Prostate gland (tissue), 2 donors: ENCODE measurements at regions not wholly inside any gene's neighbourhood (a gene's known extent, or its start where the extent isn't known, plus 50 kb on each side); places are given as distances from the start of the nearest gene placed in this dataset.

ENCODE experiments used
- DNase-seq: peaks from one replicate; pipeline ENCODE4 v3.0.0-alpha.2; 2019; ENCODE audit warnings: low spot score
- H3K27ac ChIP-seq, 2 donors: fragments of 200-600 bp; sonication (generic); 2 replicates each; pipeline ENCODE4 v1.5.1; 2017 to 2019
- H3K27me3 ChIP-seq: fragments of 200-600 bp; sonication (generic); replicated peaks from 2 replicates; pipeline ENCODE4 v1.5.1; 2019; ENCODE audit not compliant: insufficient read depth
- H3K36me3 ChIP-seq, 2 donors: fragments of 200-600 bp; sonication (generic); 1 replicate in 1 of 2; 2 replicates in 1 of 2; pipeline versions ENCODE4 v1.5.1 to v1.8.1; 2017 to 2019
- H3K4me1 ChIP-seq: fragments of 200-600 bp; sonication (generic); replicated peaks from 2 replicates; pipeline ENCODE4 v1.5.1; 2019
- H3K4me3 ChIP-seq, 2 donors: fragments of 200-600 bp; sonication (generic); 2 replicates each; pipeline ENCODE4 v1.5.1; 2017 to 2019
- H3K9me3 ChIP-seq: fragments of 200-600 bp; sonication (generic); 2 replicates; pipeline ENCODE4 v1.5.1; 2017
- POLR2A ChIP-seq: fragments of 450-650 bp; IDR thresholded peaks from one replicate; pipeline ENCODE4 v1.6.1; 2016; ENCODE audit warnings: antibody characterized with exemption, mild to moderate bottlenecking
- POLR2AphosphoS5 ChIP-seq: sonication (generic); formaldehyde crosslinking; IDR thresholded peaks from one replicate; pipeline ENCODE4 v1.6.1; 2017; ENCODE audit warnings: antibody characterized with exemption
- WGBS: methylation state at CpG from one replicate; pipeline ENCODE4 v1.1.5; 2018; 5-methylcytosine and 5-hydroxymethylcytosine counted together
- intact Hi-C: fragments of 100-400 bp; cut with DNase I; formaldehyde crosslinking; loops from one replicate; pipeline ENCODE4 v1.14.2; 2022
- TF ChIP-seq, protein P1 (sequence below), 4 experiments: fragments of 200-600 bp in 2 of 4; fragments of 450-650 bp in 2 of 4; sonication (generic) in 2 of 4; IDR thresholded peaks; 1 replicate in 3 of 4; 2 replicates in 1 of 4; pipeline ENCODE4 v1.5.1; 2016 to 2019; ENCODE audit warnings: antibody characterized with exemption in 4 of 4, mild to moderate bottlenecking in 2 of 4, moderate library complexity in 2 of 4

DNA sequence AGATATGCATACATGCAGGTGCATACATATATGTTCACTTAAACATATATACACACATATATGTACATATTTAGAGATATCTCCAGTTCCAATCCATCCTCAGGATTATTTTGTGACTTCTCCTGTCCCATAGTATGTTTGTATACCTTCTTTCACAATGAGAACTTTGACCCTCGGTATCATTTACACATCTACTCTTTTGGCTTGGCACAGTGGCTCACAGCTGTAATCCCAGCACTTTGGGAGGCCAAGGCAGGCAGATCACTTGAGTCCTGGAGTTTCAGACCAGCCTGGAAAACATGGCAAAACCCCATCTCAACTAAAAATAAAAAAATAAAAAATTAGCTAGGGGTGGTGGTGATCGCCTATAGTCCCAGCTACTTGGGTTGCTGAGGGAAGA lies 148.1 kb upstream of the CCL2 start:
- Histone ChIP-seq H3K4me3 (no peak overlapping the region), H3K27me3 (no peaks in the 10 kb centered on the region), H3K36me3 (no peaks in the 10 kb centered on the region), H3K9me3 (no peaks in the 10 kb centered on the region), H3K4me1 (no peaks in the 10 kb centered on the region), H3K27ac (no peak overlapping the region)
- no peak for DNase-seq
- WGBS: 91% methylated on average over 2 of the region's 2 CpGs
- no peak for TF ChIP-seq POLR2AphosphoS5
- no peak for TF ChIP-seq POLR2A
- TF ChIP-seq, protein P1, sequence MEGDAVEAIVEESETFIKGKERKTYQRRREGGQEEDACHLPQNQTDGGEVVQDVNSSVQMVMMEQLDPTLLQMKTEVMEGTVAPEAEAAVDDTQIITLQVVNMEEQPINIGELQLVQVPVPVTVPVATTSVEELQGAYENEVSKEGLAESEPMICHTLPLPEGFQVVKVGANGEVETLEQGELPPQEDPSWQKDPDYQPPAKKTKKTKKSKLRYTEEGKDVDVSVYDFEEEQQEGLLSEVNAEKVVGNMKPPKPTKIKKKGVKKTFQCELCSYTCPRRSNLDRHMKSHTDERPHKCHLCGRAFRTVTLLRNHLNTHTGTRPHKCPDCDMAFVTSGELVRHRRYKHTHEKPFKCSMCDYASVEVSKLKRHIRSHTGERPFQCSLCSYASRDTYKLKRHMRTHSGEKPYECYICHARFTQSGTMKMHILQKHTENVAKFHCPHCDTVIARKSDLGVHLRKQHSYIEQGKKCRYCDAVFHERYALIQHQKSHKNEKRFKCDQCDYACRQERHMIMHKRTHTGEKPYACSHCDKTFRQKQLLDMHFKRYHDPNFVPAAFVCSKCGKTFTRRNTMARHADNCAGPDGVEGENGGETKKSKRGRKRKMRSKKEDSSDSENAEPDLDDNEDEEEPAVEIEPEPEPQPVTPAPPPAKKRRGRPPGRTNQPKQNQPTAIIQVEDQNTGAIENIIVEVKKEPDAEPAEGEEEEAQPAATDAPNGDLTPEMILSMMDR (IDR thresholded peaks at IDR 0.05): no peak
- intact Hi-C loops: no loop called here

- no peak for DNase-seq
- intact Hi-C loops: no loop called here
- Histone ChIP-seq H3K4me1 (no peaks in the 10 kb centered on the region), H3K9me3 (no peaks in the 10 kb centered on the region), H3K36me3 (no peaks in the 10 kb centered on the region), H3K4me3 (no peak overlapping the region), H3K27ac (no peak overlapping the region), H3K27me3 (no peaks in the 10 kb centered on the region)
- TF ChIP-seq POLR2AphosphoS5 (no peak), POLR2A (no peak)
- TF ChIP-seq, protein P1 (IDR thresholded peaks at IDR 0.05): no peak
- WGBS: 47% methylated on average over 6 of the region's 6 CpGs
Observed at GRCh38 chr17:34110315-34110714, 144.8 kb upstream of the CCL2 start.

GRCh38 chr17:34113089-34113488 lies 142.0 kb upstream of the CCL2 start:
- Histone ChIP-seq H3K27me3 (no peaks in the 10 kb centered on the region), H3K9me3 (no peaks in the 10 kb centered on the region), H3K36me3 (no peaks in the 10 kb centered on the region), H3K4me1 (no peaks in the 10 kb centered on the region), H3K4me3 (no peak overlapping the region), H3K27ac (no peak overlapping the region)
- TF ChIP-seq, protein P1 (IDR thresholded peaks at IDR 0.05): no peak
- no peak for TF ChIP-seq POLR2AphosphoS5
- TF ChIP-seq POLR2A: no peak
- WGBS: 97% methylated on average over 2 of the region's 2 CpGs
- intact Hi-C loops: no loop called here
- DNase-seq: no peak

DNA sequence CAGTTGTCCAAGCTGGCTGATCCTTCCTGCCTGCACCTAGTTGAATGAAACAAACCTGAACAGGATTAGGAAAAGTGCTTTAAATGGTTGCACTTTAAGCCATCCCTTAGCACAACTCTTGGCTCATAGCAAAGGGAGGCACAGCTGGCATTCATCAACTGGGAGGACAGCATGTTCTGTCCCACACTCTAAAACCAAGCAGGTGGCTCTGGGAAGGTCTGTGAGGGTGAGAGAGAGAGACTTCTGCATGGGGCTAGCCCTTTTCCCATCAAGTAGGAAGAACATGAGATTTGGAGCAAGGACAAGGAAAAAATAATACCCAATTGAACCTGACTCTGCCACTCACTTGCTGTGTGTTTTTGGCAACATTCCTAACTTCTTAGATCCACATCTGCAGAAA lies 140.9 kb upstream of the CCL2 start:
- DNase-seq: no peak
- intact Hi-C loops: no loop called here
- no peaks in the 10 kb centered on the region for H3K4me1 ChIP-seq

DNA sequence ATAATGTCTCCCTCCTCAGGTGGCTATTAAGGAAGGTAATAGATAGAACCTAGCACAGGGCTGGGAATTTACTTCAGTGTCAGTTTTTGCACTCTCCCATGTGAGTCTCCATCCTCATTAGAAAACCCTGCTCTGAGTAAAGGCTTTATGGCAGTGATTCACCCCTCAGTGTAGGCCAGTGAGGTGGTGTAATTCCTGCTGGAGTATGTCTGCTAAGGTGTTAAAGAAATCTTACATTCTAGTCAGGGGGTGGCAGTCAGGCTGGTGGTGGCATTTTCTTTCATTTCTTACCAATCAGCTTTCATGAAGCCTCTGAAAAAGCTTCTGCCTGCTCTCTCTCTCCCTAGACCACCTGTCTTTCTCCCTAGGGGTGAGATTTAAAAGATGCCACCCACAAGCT lies 138.8 kb upstream of the CCL2 start:
- intact Hi-C loops: no loop called here
- Histone ChIP-seq H3K4me3 (no peak overlapping the region), H3K27ac (no peak overlapping the region), H3K27me3 (no peaks in the 10 kb centered on the region), H3K36me3 (no peaks in the 10 kb centered on the region), H3K4me1 (no peaks in the 10 kb centered on the region), H3K9me3 (no peaks in the 10 kb centered on the region)
- no peak for TF ChIP-seq POLR2A
- TF ChIP-seq POLR2AphosphoS5: no peak
- TF ChIP-seq, protein P1 (IDR thresholded peaks at IDR 0.05): no peak
- no peak for DNase-seq

More for the DNA sequence above, 140.9 kb upstream of the CCL2 start:
- Histone ChIP-seq H3K36me3 (no peaks in the 10 kb centered on the region), H3K9me3 (no peaks in the 10 kb centered on the region), H3K4me3 (no peak overlapping the region), H3K27ac (no peak overlapping the region), H3K27me3 (no peaks in the 10 kb centered on the region)
- TF ChIP-seq POLR2A (no peak), POLR2AphosphoS5 (no peak)
- TF ChIP-seq, protein P1 (IDR thresholded peaks at IDR 0.05): no peak
